ENCODE measurements at regions not wholly inside any gene's neighbourhood (a gene's known extent, or its start where the extent isn't known, plus 50 kb on each side); places are given as distances from the start of the nearest gene placed in this dataset.

DNA sequence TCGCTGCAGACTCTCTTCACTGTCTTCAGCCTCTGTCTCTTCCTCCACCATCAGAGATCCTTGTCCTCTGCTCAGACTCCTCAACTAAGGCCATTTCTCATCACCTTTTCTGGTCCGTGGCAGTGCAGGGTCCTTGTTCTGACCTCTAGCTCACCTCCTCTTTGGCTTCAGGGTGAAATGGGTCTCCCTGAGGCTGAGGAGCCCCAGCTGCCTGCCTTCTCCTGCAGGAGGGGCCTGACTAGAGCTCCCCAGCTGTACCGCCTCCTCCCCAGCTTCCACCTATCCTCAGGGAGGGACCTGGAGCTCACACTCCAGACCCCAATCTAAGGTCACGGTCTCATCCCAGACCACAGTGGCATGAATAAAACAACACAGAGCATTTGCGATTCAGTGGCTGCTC, 203.0 kb downstream of the TRIM29 start:
- no peak for DNase-seq

- DNase-seq = no peak
Measured at GRCh38 chr11:119934267-119934666, 203.6 kb downstream of the TRIM29 start.

GRCh38 chr11:119933584-119933983, 204.3 kb downstream of the TRIM29 start:
- no peak for DNase-seq

DNA sequence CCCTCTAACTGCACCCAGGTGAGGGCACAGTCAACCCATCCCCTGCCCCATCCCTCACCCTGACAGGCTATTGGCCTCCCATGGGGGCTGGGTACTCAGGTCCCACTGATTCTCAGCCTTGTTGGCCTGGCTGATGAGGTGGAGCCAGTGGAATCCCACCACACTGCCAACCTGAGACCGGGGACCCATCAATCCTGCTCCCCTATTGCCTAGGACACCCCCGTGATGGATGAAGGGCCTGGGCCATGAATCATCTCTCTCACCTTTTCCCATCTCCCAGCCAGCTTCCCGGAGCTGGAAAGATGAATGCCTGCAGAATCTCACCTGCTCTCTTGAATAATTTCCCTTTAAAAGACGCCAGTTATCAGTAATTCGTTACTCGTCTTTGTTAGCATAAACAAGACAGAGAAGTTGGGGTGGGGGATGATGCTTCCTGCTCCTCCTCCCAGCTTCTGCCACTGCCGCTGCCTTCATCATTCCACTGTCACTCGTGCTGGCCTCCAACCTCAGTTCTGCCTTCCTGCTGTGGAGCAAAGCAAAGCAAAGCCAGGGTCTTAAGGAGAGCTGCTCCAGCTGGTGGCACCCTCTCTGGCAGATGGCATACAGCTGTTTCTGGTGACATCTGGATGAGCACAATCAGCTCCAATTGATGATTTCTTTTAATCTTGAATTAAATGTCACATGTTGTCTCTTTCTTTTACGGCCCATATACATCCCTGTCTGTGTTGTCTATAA, 204.0 kb upstream of the NECTIN1 start:
- no peak for DNase-seq

GRCh38 chr11:119928047-119928446, 199.0 kb upstream of the NECTIN1 start:
- no peak for DNase-seq

GRCh38 chr11:119924017-119924416, 195.0 kb upstream of the NECTIN1 start:
- no peak for DNase-seq

DNA sequence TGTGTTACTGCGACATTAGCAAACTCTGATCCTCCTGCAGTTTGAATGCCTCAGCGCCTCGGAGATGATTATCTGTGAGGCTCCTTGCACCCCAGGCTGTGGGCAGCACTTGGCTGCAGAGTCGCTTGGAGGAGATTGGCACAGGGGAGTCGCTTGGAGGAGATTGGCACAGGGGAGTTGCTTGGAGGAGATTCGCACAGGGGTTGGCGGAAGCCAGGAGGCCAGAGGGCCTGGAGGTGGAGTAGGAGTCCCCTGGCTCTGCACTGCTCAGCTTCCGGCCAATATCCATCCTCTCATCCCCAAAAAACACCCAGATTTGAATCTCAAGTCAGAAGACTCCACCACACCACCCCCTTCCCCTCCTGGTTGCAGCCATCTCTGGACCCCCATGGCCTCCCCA, 192.6 kb upstream of the NECTIN1 start:
- DNase-seq = no peak

GRCh38 chr11:119920666-119921387, 191.8 kb upstream of the NECTIN1 start:
- no peak for DNase-seq

DNA sequence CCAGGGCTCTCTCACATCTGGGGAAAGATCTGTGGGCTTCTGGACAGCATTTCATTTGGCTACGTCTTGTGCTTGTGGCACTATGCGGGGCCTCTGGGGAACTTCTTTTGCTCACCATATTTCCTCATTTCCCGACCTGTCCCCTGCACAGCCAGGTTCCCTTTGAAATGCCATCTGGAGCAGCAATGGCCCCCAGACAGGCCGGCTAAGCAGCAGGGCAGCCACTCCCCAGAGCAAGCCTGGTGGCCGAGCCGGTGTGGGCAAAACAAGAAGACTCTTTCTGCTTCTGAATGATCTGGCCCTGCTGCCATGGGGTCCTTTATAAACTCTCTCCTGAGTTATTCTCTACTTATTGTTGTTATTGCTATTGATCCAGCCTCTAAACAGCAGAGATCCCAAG, 190.7 kb upstream of the NECTIN1 start:
- peak; percentile 2 for DNase-seq

GRCh38 chr11:119918347-119918746, 189.3 kb upstream of the NECTIN1 start:
- DNase-seq = no peak

- no peak for DNase-seq
Measured at GRCh38 chr11:119916568-119916967, 187.6 kb upstream of the NECTIN1 start.

GRCh38 chr11:119912229-119912628, 183.2 kb upstream of the NECTIN1 start:
- DNase-seq = peak; percentile 16

DNA sequence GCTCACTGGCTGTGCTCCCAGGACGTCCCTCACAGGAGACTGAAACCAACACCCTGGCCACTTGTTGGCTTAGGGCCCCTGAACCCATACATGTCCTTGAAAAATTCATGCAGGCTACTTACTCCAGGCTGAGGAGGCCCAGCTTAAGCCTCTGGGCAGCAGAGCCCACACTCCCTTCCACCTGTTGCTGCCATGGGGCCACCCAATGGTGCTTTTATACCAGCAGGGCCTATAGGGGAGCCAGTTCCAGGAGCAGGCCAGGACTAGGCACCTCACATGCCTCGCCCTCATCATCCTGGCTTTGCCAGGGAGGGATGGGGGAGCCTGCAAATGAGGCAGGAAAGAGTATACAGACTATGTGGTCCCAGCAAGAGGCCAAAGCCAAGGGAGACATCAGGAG, 181.7 kb upstream of the NECTIN1 start:
- DNase-seq = no peak

- DNase-seq = no peak
Measured at GRCh38 chr11:119910051-119910450, 181.1 kb upstream of the NECTIN1 start.

- DNase-seq = peak; percentile 24
Measured at GRCh38 chr11:119909495-119909894, 180.5 kb upstream of the NECTIN1 start.

- no peak for DNase-seq
Measured at GRCh38 chr11:119909077-119909476, 180.1 kb upstream of the NECTIN1 start.

DNA sequence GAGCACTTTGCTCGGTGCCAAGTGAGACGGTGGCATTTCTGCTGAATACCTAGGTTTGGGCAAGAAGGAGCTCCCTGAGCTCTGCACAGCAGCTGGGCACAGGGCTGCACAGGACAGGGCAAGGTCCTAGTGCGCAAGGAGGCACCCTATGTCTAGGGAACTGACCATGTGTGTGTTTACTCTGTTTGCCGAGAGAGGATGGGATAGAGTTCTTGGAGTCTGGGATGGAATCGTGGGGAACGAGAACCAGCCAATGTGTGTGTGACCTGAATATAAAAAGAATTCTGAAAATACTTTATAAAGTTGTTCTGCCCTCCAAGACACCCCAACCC, 179.5 kb upstream of the NECTIN1 start:
- no peak for DNase-seq

DNA sequence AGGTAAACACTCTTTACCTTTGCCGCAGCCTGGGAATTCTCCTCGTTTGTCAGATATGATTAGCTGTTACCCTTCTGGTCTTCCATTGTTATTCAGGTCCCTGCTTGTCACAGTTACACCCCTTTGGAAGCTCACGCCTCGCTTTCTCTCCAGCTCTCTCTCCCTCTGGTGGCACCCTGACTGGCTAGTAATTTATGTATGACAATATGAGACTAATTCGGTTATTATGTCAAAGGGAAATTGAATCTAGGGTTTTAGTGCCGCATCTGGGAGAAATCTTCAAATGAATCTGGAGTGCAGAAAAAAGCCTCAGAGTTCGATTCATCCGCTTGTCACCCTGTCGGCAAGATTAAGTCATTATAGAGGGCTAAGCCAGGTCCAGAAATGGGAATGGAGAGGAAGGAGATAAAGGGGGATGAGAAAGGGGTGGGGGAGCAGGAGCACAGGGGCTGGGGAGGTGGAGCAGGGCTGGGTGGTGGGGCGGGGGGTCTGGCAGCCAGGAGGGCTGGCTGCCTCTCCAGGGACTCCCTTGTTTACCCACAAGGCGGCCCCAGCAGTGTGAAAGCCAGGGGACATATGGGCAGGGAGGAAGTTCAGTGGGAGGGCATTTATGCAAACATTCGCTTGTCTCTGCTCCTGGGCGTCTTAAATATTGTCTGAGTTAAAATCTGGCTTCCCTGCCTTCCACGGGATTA, 179.0 kb upstream of the NECTIN1 start:
- DNase-seq = peak; percentile 80

- no peak for DNase-seq
Measured at GRCh38 chr11:119907122-119907851, 178.3 kb upstream of the NECTIN1 start.

DNA sequence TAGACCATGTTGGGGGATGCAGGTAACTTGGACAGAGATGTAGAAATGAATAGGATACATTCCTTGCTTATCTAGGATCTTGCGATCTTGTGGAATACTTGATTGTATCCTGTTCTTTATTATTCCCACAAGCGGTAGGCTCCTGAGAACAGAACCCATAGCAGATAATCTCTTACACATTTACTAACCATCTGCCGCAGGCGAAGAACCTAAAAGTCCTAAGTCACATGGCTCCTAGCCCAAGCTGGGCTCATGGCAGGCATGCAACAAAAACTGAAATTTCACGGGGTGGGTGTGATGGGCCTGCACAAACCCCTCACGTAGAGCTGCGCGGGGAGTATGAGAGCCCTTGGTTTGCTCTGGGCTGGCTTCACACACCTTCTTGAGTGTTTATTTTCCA, 177.4 kb upstream of the NECTIN1 start:
- DNase-seq = peak; percentile 51

- DNase-seq = no peak
Measured at GRCh38 chr11:119905162-119905561, 176.2 kb upstream of the NECTIN1 start.

- no peak for DNase-seq
Measured at GRCh38 chr11:119904531-119905035, 175.6 kb upstream of the NECTIN1 start.

GRCh38 chr11:119903821-119904220, 174.8 kb upstream of the NECTIN1 start:
- no peak for DNase-seq

Data from NCI-H524 treated with DMSO at 0.1 percent for 48 hours (cell line).